Prostate gland (tissue), 2 donors: ENCODE measurements at regions not wholly inside any gene's neighbourhood (a gene's known extent, or its start where the extent isn't known, plus 50 kb on each side); places are given as distances from the start of the nearest gene placed in this dataset.

Experiments
- DNase-seq: peaks from one replicate; pipeline ENCODE4 v3.0.0-alpha.2; 2019; ENCODE audit warnings: low spot score
- H3K27ac ChIP-seq, 2 donors: fragments of 200-600 bp; sonication (generic); 2 replicates each; pipeline ENCODE4 v1.5.1; 2017 to 2019
- H3K27me3 ChIP-seq: fragments of 200-600 bp; sonication (generic); replicated peaks from 2 replicates; pipeline ENCODE4 v1.5.1; 2019; ENCODE audit not compliant: insufficient read depth
- H3K36me3 ChIP-seq, 2 donors: fragments of 200-600 bp; sonication (generic); 1 replicate in 1 of 2; 2 replicates in 1 of 2; pipeline versions ENCODE4 v1.5.1 to v1.8.1; 2017 to 2019
- H3K4me1 ChIP-seq: fragments of 200-600 bp; sonication (generic); replicated peaks from 2 replicates; pipeline ENCODE4 v1.5.1; 2019
- H3K4me3 ChIP-seq, 2 donors: fragments of 200-600 bp; sonication (generic); 2 replicates each; pipeline ENCODE4 v1.5.1; 2017 to 2019
- H3K9me3 ChIP-seq: fragments of 200-600 bp; sonication (generic); 2 replicates; pipeline ENCODE4 v1.5.1; 2017
- CTCF ChIP-seq, 4 experiments: fragments of 200-600 bp in 2 of 4; fragments of 450-650 bp in 2 of 4; sonication (generic) in 2 of 4; IDR thresholded peaks; 1 replicate in 3 of 4; 2 replicates in 1 of 4; pipeline ENCODE4 v1.5.1; 2016 to 2019; ENCODE audit warnings: antibody characterized with exemption in 4 of 4, mild to moderate bottlenecking in 2 of 4, moderate library complexity in 2 of 4
- POLR2A ChIP-seq: fragments of 450-650 bp; IDR thresholded peaks from one replicate; pipeline ENCODE4 v1.6.1; 2016; ENCODE audit warnings: antibody characterized with exemption, mild to moderate bottlenecking
- POLR2AphosphoS5 ChIP-seq: sonication (generic); formaldehyde crosslinking; IDR thresholded peaks from one replicate; pipeline ENCODE4 v1.6.1; 2017; ENCODE audit warnings: antibody characterized with exemption
- WGBS: methylation state at CpG from one replicate; pipeline ENCODE4 v1.1.5; 2018; 5-methylcytosine and 5-hydroxymethylcytosine counted together
- intact Hi-C: fragments of 100-400 bp; cut with DNase I; formaldehyde crosslinking; loops from one replicate; pipeline ENCODE4 v1.14.2; 2022

GRCh38 chr15:58287891-58288290 lies 143.9 kb upstream of the LIPC start:
- Histone ChIP-seq H3K4me1 (no peaks in the 10 kb centered on the region), H3K4me3 (no peak overlapping the region), H3K27me3 (no peaks in the 10 kb centered on the region), H3K27ac (no peak overlapping the region), H3K9me3 (no peaks in the 10 kb centered on the region), H3K36me3 (no peaks in the 10 kb centered on the region)
- TF ChIP-seq CTCF (IDR thresholded peaks at IDR 0.05): no peak
- no peak for TF ChIP-seq POLR2AphosphoS5
- TF ChIP-seq POLR2A: no peak
- intact Hi-C loops: no loop called here
- DNase-seq: no peak
- WGBS: 95% methylated on average over 2 of the region's 2 CpGs

- Histone ChIP-seq H3K27ac (no peak overlapping the region), H3K4me3 (no peak overlapping the region), H3K36me3 (no peaks in the 10 kb centered on the region), H3K4me1 (no peaks in the 10 kb centered on the region), H3K9me3 (no peaks in the 10 kb centered on the region), H3K27me3 (no peaks in the 10 kb centered on the region)
- intact Hi-C loops: no loop called here
- no peak for TF ChIP-seq POLR2AphosphoS5
- no peak for TF ChIP-seq POLR2A
- DNase-seq: no peak
- 91% methylated on average over 3 of the region's 3 CpGs for WGBS
Measured at GRCh38 chr15:58288592-58288991, 143.2 kb upstream of the LIPC start.

GRCh38 chr15:58291848-58292247 lies 139.9 kb upstream of the LIPC start:
- Histone ChIP-seq H3K9me3 (no peaks in the 10 kb centered on the region), H3K27me3 (no peaks in the 10 kb centered on the region), H3K27ac (no peak overlapping the region), H3K4me1 (no peaks in the 10 kb centered on the region), H3K4me3 (no peak overlapping the region), H3K36me3 (no peaks in the 10 kb centered on the region)
- TF ChIP-seq CTCF (IDR thresholded peaks at IDR 0.05) (no peak), POLR2AphosphoS5 (no peak), POLR2A (no peak)
- DNase-seq: no peak
- intact Hi-C loops: no loop called here

GRCh38 chr15:58292751-58293175 lies 139.0 kb upstream of the LIPC start:
- Histone ChIP-seq H3K9me3 (no peaks in the 10 kb centered on the region), H3K4me1 (no peaks in the 10 kb centered on the region), H3K36me3 (no peaks in the 10 kb centered on the region), H3K4me3 (no peak overlapping the region), H3K27me3 (no peaks in the 10 kb centered on the region), H3K27ac (no peak overlapping the region)
- WGBS: 92% methylated on average over 3 of the region's 3 CpGs
- DNase-seq: no peak
- no peak for TF ChIP-seq POLR2A
- no peak for TF ChIP-seq CTCF (IDR thresholded peaks at IDR 0.05)
- TF ChIP-seq POLR2AphosphoS5: no peak
- intact Hi-C loops: no loop called here

- DNase-seq: no peak
Measured at GRCh38 chr15:58293622-58294550, 137.9 kb upstream of the LIPC start.

More at GRCh38 chr15:58293622-58294550, 137.9 kb upstream of the LIPC start:
- intact Hi-C loops: no loop called here
- no peak overlapping the region for H3K4me3 ChIP-seq
- no peaks in the 10 kb centered on the region for H3K9me3 ChIP-seq
- no peaks in the 10 kb centered on the region for H3K4me1 ChIP-seq
- no peaks in the 10 kb centered on the region for H3K27me3 ChIP-seq
- WGBS: 79% methylated on average over 8 of the region's 8 CpGs
- no peak overlapping the region for H3K27ac ChIP-seq
- H3K36me3 ChIP-seq: no peaks in the 10 kb centered on the region
- TF ChIP-seq POLR2AphosphoS5: no peak
- TF ChIP-seq CTCF (IDR thresholded peaks at IDR 0.05): no peak
